Gastroesophageal sphincter (tissue), 3 donors: ENCODE measurements at regions not wholly inside any gene's neighbourhood (a gene's known extent, or its start where the extent isn't known, plus 50 kb on each side); places are given as distances from the start of the nearest gene placed in this dataset.

Experiments
- CTCF ChIP-seq, 4 experiments: fragments of 200-600 bp in 2 of 4; fragments of 450-650 bp in 2 of 4; sonication (generic) in 1 of 4; IDR thresholded peaks; one replicate each; pipeline ENCODE4 v1.5.1; 2017 to 2019; ENCODE audit warnings: antibody characterized with exemption in 4 of 4, mild to moderate bottlenecking in 2 of 4, moderate library complexity in 2 of 4
- EP300 ChIP-seq: sonication (generic); formaldehyde crosslinking; IDR thresholded peaks from one replicate; pipeline ENCODE4 v1.6.1; 2017; ENCODE audit warnings: antibody characterized with exemption, mild to moderate bottlenecking
- POLR2A ChIP-seq, 2 donors: fragments of 450-650 bp; IDR thresholded peaks; one replicate each; pipeline ENCODE4 v1.6.1; 2017; ENCODE audit warnings: antibody characterized with exemption in 2 of 2, mild to moderate bottlenecking in 2 of 2, moderate library complexity in 1 of 2
- POLR2AphosphoS5 ChIP-seq: sonication (generic); formaldehyde crosslinking; IDR thresholded peaks from one replicate; pipeline ENCODE4 v1.6.1; 2017; ENCODE audit warnings: antibody characterized with exemption

- TF ChIP-seq CTCF (IDR thresholded peaks at IDR 0.05) (no peak), POLR2A (IDR thresholded peaks at IDR 0.05) (no peak), POLR2AphosphoS5 (no peak), EP300 (no peak)
Observed at GRCh38 chr4:28386776-28387175, 1526.1 kb downstream of the STIM2 start.
